GM18511 (cell line): ENCODE measurements at regions not wholly inside any gene's neighbourhood (a gene's known extent, or its start where the extent isn't known, plus 50 kb on each side); places are given as distances from the start of the nearest gene placed in this dataset.

ENCODE experiments used
- ATAC-seq: cut with Tn5 transposase; IDR thresholded peaks from one replicate; pipeline ENCODE4 v1.9.1; 2021; ENCODE audit warnings: mild to moderate bottlenecking, moderate library complexity; ENCODE audit not compliant: unreplicated experiment

GRCh38 chr5:77846422-77847128, 70.4 kb upstream of the TBCA start:
- ATAC-seq: no peak

GRCh38 chr5:77845324-77845646, 69.1 kb upstream of the TBCA start:
- no peak for ATAC-seq

GRCh38 chr5:77844623-77845323, 68.6 kb upstream of the TBCA start:
- no peak for ATAC-seq

- ATAC-seq: no peak
These were observed 68.2 kb upstream of the TBCA start for GRCh38 chr5:77844373-77844622.

- no peak for ATAC-seq
These were observed 67.6 kb upstream of the TBCA start for GRCh38 chr5:77843570-77844372.

- no peak for ATAC-seq
These were observed 66.1 kb upstream of the TBCA start for GRCh38 chr5:77842243-77842642.

- ATAC-seq: no peak
These were observed 65.5 kb upstream of the TBCA start for GRCh38 chr5:77841616-77842015.

GRCh38 chr5:77840930-77841329, 64.8 kb upstream of the TBCA start:
- ATAC-seq: no peak

- no peak for ATAC-seq
These were observed 63.6 kb upstream of the TBCA start for GRCh38 chr5:77839691-77840090.

GRCh38 chr5:77832938-77833337, 56.8 kb upstream of the TBCA start:
- no peak for ATAC-seq

- ATAC-seq: no peak
These were observed 56.1 kb upstream of the TBCA start for GRCh38 chr5:77832166-77832770.

- ATAC-seq: no peak
These were observed 52.3 kb upstream of the TBCA start for GRCh38 chr5:77828445-77828844.
